ENCODE measurements at regions not wholly inside any gene's neighbourhood (a gene's known extent, or its start where the extent isn't known, plus 50 kb on each side); places are given as distances from the start of the nearest gene placed in this dataset.
"Not testable (repeated sequence)": the region's sequence is repeated elsewhere in the genome, so short reads cannot be mapped to it uniquely, and the experiment has no call there.

- no peak for DNase-seq
These were observed 293.5 kb downstream of the SOX2 start for GRCh38 chr3:182005219-182005618.

GRCh38 chr3:182005701-182006100, 294.0 kb downstream of the SOX2 start:
- DNase-seq = no peak

- DNase-seq = no peak
These were observed 294.7 kb downstream of the SOX2 start for GRCh38 chr3:182006431-182006830.

GRCh38 chr3:182007441-182007840, 295.7 kb downstream of the SOX2 start:
- no peak for DNase-seq

GRCh38 chr3:182018361-182018760, 306.6 kb downstream of the SOX2 start:
- no peak for DNase-seq

- DNase-seq = no peak
These were observed 308.2 kb downstream of the SOX2 start for GRCh38 chr3:182019926-182020325.

GRCh38 chr3:182023843-182024242, 312.1 kb downstream of the SOX2 start:
- DNase-seq = no peak

GRCh38 chr3:182027366-182027765, 315.6 kb downstream of the SOX2 start:
- no peak for DNase-seq

GRCh38 chr3:182028081-182028480, 316.4 kb downstream of the SOX2 start:
- DNase-seq = no peak

GRCh38 chr3:182034231-182034630, 322.5 kb downstream of the SOX2 start:
- not testable (repeated sequence) for DNase-seq

GRCh38 chr3:182035324-182035723, 323.6 kb downstream of the SOX2 start:
- no peak for DNase-seq

GRCh38 chr3:182036382-182036781, 324.7 kb downstream of the SOX2 start:
- DNase-seq = no peak

- no peak for DNase-seq
These were observed 330.1 kb downstream of the SOX2 start for GRCh38 chr3:182041668-182042291.

GRCh38 chr3:182045736-182046135, 334.0 kb downstream of the SOX2 start:
- DNase-seq = no peak

- no peak for DNase-seq
These were observed 334.5 kb downstream of the SOX2 start for GRCh38 chr3:182046166-182046764.

GRCh38 chr3:182050932-182051331, 339.2 kb downstream of the SOX2 start:
- DNase-seq = no peak

- no peak for DNase-seq
These were observed 340.6 kb downstream of the SOX2 start for GRCh38 chr3:182052332-182052731.

GRCh38 chr3:182052757-182053156, 341.0 kb downstream of the SOX2 start:
- DNase-seq = no peak

- DNase-seq = no peak
These were observed 346.8 kb downstream of the SOX2 start for GRCh38 chr3:182058488-182058887.

- DNase-seq = no peak
These were observed 352.0 kb downstream of the SOX2 start for GRCh38 chr3:182063742-182064141.

- no peak for DNase-seq
These were observed 355.7 kb downstream of the SOX2 start for GRCh38 chr3:182067423-182067822.

- DNase-seq = no peak
These were observed 366.6 kb downstream of the SOX2 start for GRCh38 chr3:182078316-182078715.

GRCh38 chr3:182078929-182079328, 367.2 kb downstream of the SOX2 start:
- no peak for DNase-seq

- no peak for DNase-seq
These were observed 369.4 kb downstream of the SOX2 start for GRCh38 chr3:182081096-182081495.

- no peak for DNase-seq
These were observed 371.4 kb downstream of the SOX2 start for GRCh38 chr3:182083112-182083511.
